GM20000 (cell line): ENCODE measurements at regions not wholly inside any gene's neighbourhood (a gene's known extent, or its start where the extent isn't known, plus 50 kb on each side); places are given as distances from the start of the nearest gene placed in this dataset.

ENCODE experiments used
- DNase-seq: peaks from one replicate; pipeline ENCODE4 v3.0.0; 2012; ENCODE audit warnings: low spot score
- TF ChIP-seq, protein P1 (sequence below): IDR thresholded peaks from 2 replicates; pipeline ENCODE4 v1.5.1; 2012; ENCODE audit warnings: mild to moderate bottlenecking, control low read depth; ENCODE audit errors: extremely low read depth, missing control alignments

DNA sequence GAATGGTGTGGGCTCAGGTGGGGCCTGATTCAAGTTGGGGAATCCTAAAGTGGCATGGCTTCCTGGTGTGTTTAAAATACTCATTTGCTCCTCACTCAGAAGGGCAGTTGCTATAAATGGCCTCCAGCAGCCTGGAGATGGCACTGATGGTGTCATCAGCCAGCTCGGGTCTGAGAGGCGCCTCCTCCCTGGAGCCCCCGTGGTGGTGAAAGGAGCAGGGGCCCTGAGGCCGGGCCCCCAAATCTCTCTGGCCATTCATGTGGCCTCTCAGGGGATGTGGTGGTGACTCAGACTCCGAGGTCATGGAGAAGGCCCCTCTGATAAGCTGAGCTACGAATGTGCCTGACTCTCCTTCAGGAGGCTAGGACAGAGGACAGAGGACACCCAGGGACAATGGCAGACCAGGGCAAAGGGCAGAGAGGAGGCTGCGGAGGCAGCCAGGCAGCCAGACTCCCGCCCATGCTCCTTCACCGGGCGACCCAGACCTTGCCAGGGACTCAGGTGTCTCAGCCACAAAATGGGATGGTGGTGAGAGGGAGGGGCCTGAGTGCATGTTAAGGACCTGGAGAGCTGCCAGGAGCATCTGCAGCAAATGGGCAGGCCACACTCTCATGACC lies 129.2 kb downstream of the CTTN start:
- DNase-seq = no peak
- TF ChIP-seq, protein P1, sequence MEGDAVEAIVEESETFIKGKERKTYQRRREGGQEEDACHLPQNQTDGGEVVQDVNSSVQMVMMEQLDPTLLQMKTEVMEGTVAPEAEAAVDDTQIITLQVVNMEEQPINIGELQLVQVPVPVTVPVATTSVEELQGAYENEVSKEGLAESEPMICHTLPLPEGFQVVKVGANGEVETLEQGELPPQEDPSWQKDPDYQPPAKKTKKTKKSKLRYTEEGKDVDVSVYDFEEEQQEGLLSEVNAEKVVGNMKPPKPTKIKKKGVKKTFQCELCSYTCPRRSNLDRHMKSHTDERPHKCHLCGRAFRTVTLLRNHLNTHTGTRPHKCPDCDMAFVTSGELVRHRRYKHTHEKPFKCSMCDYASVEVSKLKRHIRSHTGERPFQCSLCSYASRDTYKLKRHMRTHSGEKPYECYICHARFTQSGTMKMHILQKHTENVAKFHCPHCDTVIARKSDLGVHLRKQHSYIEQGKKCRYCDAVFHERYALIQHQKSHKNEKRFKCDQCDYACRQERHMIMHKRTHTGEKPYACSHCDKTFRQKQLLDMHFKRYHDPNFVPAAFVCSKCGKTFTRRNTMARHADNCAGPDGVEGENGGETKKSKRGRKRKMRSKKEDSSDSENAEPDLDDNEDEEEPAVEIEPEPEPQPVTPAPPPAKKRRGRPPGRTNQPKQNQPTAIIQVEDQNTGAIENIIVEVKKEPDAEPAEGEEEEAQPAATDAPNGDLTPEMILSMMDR = no peak

- no peak for DNase-seq
- TF ChIP-seq, protein P1 = no peak
Measured at GRCh38 chr11:70528046-70528793, 129.9 kb downstream of the CTTN start.

DNA sequence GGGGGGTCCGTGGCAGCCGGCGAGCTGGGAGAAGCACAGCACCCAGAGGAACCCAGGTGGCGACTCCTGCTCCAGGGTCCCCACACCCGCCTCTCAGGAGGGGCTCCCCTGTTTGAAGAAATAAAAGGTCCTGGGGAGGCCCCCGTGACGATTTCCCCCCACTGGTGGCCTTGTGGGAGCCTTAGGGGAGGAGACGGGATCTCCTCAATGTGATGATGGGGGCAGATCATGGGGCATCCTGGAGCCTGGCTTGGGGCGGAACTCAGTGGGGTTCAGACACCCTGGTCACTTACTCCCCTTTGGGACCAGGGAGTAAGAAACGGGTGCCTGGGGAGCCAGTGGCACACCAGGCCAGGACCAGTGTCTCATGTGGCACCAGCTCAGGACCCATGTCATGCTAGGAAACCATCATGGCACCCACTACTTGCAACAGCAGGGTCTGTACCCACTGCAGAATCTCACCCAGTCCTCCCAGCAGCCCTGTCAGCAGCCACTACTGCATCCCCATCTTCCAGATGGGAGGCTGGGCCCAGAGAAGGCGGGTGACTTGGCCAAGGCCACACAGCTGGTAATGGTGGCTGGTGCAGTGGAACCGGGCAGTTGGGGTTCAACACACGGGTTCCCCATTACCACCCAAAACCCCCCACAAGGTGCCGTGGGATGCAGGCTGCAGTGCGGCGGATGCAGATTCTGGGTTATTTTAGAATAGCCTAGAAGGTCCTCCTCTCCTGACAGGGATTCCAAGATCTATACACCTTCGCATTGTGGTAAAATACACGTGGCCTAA lies 130.7 kb downstream of the CTTN start:
- no peak for DNase-seq
- TF ChIP-seq, protein P1 = no peak

- TF ChIP-seq, protein P1 = no peak
- no peak for DNase-seq
Measured at GRCh38 chr11:70530010-70530409, 131.7 kb downstream of the CTTN start.

- TF ChIP-seq, protein P1 = no peak
- DNase-seq = no peak
Measured at GRCh38 chr11:70530629-70531185, 132.4 kb downstream of the CTTN start.

DNA sequence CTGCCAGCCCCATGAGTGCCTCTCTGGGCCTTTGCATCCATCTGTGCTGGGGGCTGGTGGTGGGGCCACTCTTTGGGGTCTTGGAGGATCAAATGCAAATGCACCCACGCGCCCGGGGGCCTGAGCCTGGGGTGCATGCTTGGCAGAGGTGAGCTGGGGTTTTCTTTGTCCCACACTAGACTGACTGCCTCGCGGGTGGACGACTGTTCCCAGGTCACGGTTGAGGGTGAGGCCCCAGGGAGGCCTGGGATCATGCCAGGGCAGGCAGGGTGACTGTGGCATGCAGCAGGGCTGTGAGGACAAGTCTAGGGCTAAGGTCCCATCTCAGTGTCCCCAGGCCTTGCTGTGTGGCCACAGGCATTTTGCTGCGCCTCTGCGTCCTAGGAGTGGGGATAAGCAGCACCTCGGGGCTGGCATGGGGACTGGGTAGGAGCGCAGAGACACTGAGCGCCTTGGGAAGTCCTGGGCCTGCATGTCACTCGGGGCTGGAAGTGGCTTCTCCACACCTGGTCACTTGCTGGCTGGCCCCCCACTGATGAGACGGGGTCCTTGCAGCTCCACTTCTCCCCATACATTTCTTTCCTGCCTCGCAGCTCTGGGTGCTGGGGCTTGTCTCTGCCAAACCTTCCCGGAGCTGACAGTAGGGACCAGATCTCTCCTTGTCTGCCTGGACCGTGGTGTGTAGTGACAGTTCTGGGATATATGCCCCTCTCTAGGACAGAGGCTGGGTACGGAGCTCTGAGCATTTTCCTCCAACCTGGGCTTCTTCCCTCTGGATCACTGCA lies 133.1 kb downstream of the CTTN start:
- TF ChIP-seq, protein P1 = no peak
- no peak for DNase-seq
